ENCODE measurements at regions not wholly inside any gene's neighbourhood (a gene's known extent, or its start where the extent isn't known, plus 50 kb on each side); places are given as distances from the start of the nearest gene placed in this dataset.

- no peak for TF ChIP-seq EZH2 (IDR thresholded peaks at IDR 0.05; ENCODE audit: low read depth, unreplicated experiment)
- no peak for TF ChIP-seq REST (IDR thresholded peaks at IDR 0.05; ENCODE audit: unreplicated experiment)
- no peak for TF ChIP-seq ZNF331 (CRISPR knock-in tag; IDR thresholded peaks at IDR 0.05; ENCODE audit: low read depth)
These were observed 441.7 kb downstream of the PRELID2 start (continued) for GRCh38 chr5:145393426-145393825.

GRCh38 chr5:145389047-145389446 lies 446.1 kb downstream of the PRELID2 start:
- Histone ChIP-seq H3K9me2 (ENCODE audit: insufficient read depth) (peaks cover 5% of the 10 kb centered on the region; the same call in 1 of the 2 replicates), H3K27ac (ENCODE audit: low read depth) (no peak overlapping the region), H3F3A (replicated peaks; ENCODE audit: low read depth) (no peaks in the 10 kb centered on the region), H4K20me1 (replicated peaks; ENCODE audit: insufficient read depth) (no peaks in the 10 kb centered on the region), H3K4me3 (no peak overlapping the region), H3K36me3 (ENCODE audit: insufficient read depth) (no peaks in the 10 kb centered on the region), H3K79me2 (replicated peaks; ENCODE audit: insufficient read depth) (no peaks in the 10 kb centered on the region), H3K4me1 (ENCODE audit: insufficient read depth) (no peaks in the 10 kb centered on the region), H3K27me3 (ENCODE audit: insufficient read depth) (no peaks in the 10 kb centered on the region), H2AFZ (no peak overlapping the region), H3K4me2 (no peak overlapping the region)
- Mint-ChIP-seq H3K36me3 (ENCODE audit: low read depth) (peaks cover 3% of the 10 kb centered on the region; the same call in 1 of the 3 replicates), H3K4me3 (no peak overlapping the region), H3K9me3 (peaks cover 6% of the 10 kb centered on the region; the same call in 2 of the 3 replicates), H3K4me1 (no peaks in the 10 kb centered on the region), H3K27me3 (ENCODE audit: insufficient read depth, low read depth, poor library complexity) (no peaks in the 10 kb centered on the region), H3K27ac (no peak overlapping the region)
- no peak for ATAC-seq
- TF ChIP-seq EZH2 (IDR thresholded peaks at IDR 0.05; ENCODE audit: low read depth, unreplicated experiment) (no peak), CTCF (conservative IDR thresholded peaks at IDR 0.05; ENCODE audit: low read depth in 2 of 2) (no peak), ETS1 (IDR thresholded peaks at IDR 0.05) (no peak), REST (IDR thresholded peaks at IDR 0.05; ENCODE audit: unreplicated experiment) (no peak), ZNF331 (CRISPR knock-in tag; IDR thresholded peaks at IDR 0.05; ENCODE audit: low read depth) (no peak), ZNF114 (CRISPR knock-in tag; IDR thresholded peaks at IDR 0.05) (no peak), JUNB (IDR thresholded peaks at IDR 0.05; ENCODE audit: unreplicated experiment) (no peak)
- DNase-seq (ENCODE audit: low spot score), result no peak

Measured in GM23338 (cell line).